ENCODE measurements at regions not wholly inside any gene's neighbourhood (a gene's known extent, or its start where the extent isn't known, plus 50 kb on each side); places are given as distances from the start of the nearest gene placed in this dataset.

DNA sequence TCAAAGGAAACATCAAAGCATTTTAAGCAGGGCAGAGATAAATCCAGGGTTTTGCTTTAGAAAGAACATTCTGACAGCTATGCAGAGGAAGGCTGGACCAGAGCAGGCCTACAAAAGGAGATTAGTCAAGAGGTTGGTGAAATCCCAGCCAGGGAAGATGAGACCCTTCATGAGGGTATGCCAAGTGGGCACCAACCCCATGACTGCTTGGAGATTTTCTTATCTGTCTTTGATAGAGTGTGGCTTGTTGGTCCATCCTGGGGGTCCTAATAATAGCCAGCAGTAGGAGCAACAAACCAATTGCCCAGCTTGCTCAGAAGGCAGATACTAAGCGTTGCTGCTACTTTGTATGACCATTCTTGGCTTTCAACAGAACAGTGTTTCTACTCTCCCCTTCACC is 895.4 kb downstream of the EPHA4 start:
- Histone ChIP-seq H4K20me1 (ENCODE audit: insufficient read depth, poor library complexity, severe bottlenecking) (no peaks in the 10 kb centered on the region), H3K79me2 (no peaks in the 10 kb centered on the region), H3K4me2 (no peak overlapping the region), H3K9me2 (replicated peaks; ENCODE audit: insufficient read depth) (no peaks in the 10 kb centered on the region), H3K4me3 (no peak overlapping the region), H3K9me3 (ENCODE audit: low read depth) (no peaks in the 10 kb centered on the region), H3K27me3 (no peaks in the 10 kb centered on the region), H3K4me1 (ENCODE audit: insufficient read depth) (no peaks in the 10 kb centered on the region), H3K27ac (no peak overlapping the region), H2AFZ (no peak overlapping the region), H3K36me3 (replicated peaks; ENCODE audit: insufficient read depth, low read depth) (no peaks in the 10 kb centered on the region)
- 94% methylated on average over 1 of the region's 1 CpG for WGBS (ENCODE audit: low lambda C conversion rate, missing lambda C conversion rate)
- DNase-seq (ENCODE audit: low spot score) = no peak
- TF ChIP-seq CTCF (IDR thresholded peaks at IDR 0.05; ENCODE audit: poor library complexity) (no peak), EZH2phosphoT487 (IDR thresholded peaks at IDR 0.05; ENCODE audit: low read depth, severe bottlenecking, unreplicated experiment) (no peak), EZH2 (IDR thresholded peaks at IDR 0.05; ENCODE audit: borderline replicate concordance) (no peak)

DNA sequence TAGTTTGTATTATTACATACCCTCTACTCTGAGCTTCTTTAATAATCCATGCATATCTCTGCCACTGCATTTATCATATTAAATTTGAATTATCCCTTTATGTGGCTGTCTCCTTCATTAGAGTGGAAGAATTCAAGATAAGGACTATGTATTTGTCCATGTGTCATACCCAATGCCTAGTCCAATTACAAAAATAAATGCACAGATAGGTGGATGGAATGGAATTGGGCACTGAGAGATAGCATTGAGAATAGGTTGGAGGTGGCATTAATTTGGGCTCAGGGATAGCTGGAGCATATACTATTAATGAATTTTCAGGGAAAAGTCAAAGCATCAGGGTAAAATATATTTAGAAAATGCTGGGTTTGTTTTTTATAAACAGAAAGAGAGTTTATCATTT is 893.2 kb downstream of the EPHA4 start:
- no peaks in the 10 kb centered on the region for H3K36me3 ChIP-seq (replicated peaks; ENCODE audit: insufficient read depth, low read depth)
- H3K9me2 ChIP-seq (replicated peaks; ENCODE audit: insufficient read depth) = no peaks in the 10 kb centered on the region
- no peak overlapping the region for H3K4me2 ChIP-seq
- DNase-seq (ENCODE audit: low spot score) = no peak
- H4K20me1 ChIP-seq (ENCODE audit: insufficient read depth, poor library complexity, severe bottlenecking) = no peaks in the 10 kb centered on the region
- H3K27ac ChIP-seq = no peak overlapping the region
- H3K27me3 ChIP-seq = no peaks in the 10 kb centered on the region
- H3K4me3 ChIP-seq = no peak overlapping the region
- H3K4me1 ChIP-seq (ENCODE audit: insufficient read depth) = no peaks in the 10 kb centered on the region
- H2AFZ ChIP-seq = no peak overlapping the region
- TF ChIP-seq EZH2phosphoT487 (IDR thresholded peaks at IDR 0.05; ENCODE audit: low read depth, severe bottlenecking, unreplicated experiment) (no peak), EZH2 (IDR thresholded peaks at IDR 0.05; ENCODE audit: borderline replicate concordance) (no peak), CTCF (IDR thresholded peaks at IDR 0.05; ENCODE audit: poor library complexity) (no peak)
- no peaks in the 10 kb centered on the region for H3K9me3 ChIP-seq (ENCODE audit: low read depth)
- no peaks in the 10 kb centered on the region for H3K79me2 ChIP-seq

DNA sequence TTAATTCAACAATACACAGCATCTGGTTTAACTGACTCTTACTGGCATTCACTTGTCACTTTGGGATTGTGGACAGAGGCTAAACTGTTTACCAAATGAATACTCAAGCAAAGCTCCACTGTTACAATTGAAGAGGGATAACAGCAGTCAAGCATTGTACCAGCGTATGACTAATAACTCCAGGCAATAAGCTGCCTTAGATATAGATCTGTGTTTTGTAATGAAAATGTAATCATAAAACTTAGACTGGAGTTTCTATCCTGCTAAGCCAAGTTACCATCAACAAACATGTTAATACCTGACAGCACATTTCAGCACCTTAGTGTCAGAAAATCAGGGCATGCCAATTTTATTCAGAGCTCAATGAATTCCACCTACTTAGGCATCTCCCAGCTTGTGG is 889.5 kb downstream of the EPHA4 start:
- H2AFZ ChIP-seq = no peak overlapping the region
- H3K4me1 ChIP-seq (ENCODE audit: insufficient read depth) = no peaks in the 10 kb centered on the region
- no peaks in the 10 kb centered on the region for H4K20me1 ChIP-seq (ENCODE audit: insufficient read depth, poor library complexity, severe bottlenecking)
- no peaks in the 10 kb centered on the region for H3K27me3 ChIP-seq
- no peak for DNase-seq (ENCODE audit: low spot score)
- H3K36me3 ChIP-seq (replicated peaks; ENCODE audit: insufficient read depth, low read depth) = no peaks in the 10 kb centered on the region
- no peak overlapping the region for H3K27ac ChIP-seq
- H3K9me3 ChIP-seq (ENCODE audit: low read depth) = no peaks in the 10 kb centered on the region
- WGBS (ENCODE audit: low lambda C conversion rate, missing lambda C conversion rate) = 30% methylated on average over 1 of the region's 1 CpG
- TF ChIP-seq CTCF (IDR thresholded peaks at IDR 0.05; ENCODE audit: poor library complexity) (no peak), EZH2 (IDR thresholded peaks at IDR 0.05; ENCODE audit: borderline replicate concordance) (no peak), EZH2phosphoT487 (IDR thresholded peaks at IDR 0.05; ENCODE audit: low read depth, severe bottlenecking, unreplicated experiment) (no peak)
- H3K4me3 ChIP-seq = no peak overlapping the region
- H3K79me2 ChIP-seq = no peaks in the 10 kb centered on the region
- no peak overlapping the region for H3K4me2 ChIP-seq
- H3K9me2 ChIP-seq (replicated peaks; ENCODE audit: insufficient read depth) = no peaks in the 10 kb centered on the region

DNA sequence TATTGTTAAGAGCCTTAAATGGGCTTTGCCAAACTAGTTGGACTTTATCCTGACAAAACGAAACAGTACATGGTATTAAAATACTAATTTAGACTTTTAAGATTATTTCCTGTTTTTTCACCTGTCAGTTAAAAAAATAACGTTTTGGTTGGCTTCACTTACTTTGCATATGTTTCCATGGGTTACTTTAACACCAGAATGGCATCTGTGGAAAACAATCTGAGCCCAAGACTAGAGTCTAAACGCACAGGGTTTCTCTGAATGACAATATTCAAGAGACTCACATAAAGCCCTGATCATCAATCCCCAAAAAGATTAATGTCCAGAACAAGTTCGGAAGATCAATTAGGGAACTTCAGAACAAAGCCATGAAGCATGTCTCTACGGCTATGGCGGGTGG is 888.0 kb downstream of the EPHA4 start:
- Histone ChIP-seq H3K9me3 (ENCODE audit: low read depth) (no peaks in the 10 kb centered on the region), H3K27ac (no peak overlapping the region), H3K36me3 (replicated peaks; ENCODE audit: insufficient read depth, low read depth) (no peaks in the 10 kb centered on the region), H3K79me2 (no peaks in the 10 kb centered on the region), H3K4me1 (ENCODE audit: insufficient read depth) (no peaks in the 10 kb centered on the region), H2AFZ (no peak overlapping the region), H3K27me3 (no peaks in the 10 kb centered on the region), H3K4me3 (no peak overlapping the region), H4K20me1 (ENCODE audit: insufficient read depth, poor library complexity, severe bottlenecking) (no peaks in the 10 kb centered on the region), H3K4me2 (no peak overlapping the region), H3K9me2 (replicated peaks; ENCODE audit: insufficient read depth) (no peaks in the 10 kb centered on the region)
- DNase-seq (ENCODE audit: low spot score) = no peak
- WGBS (ENCODE audit: low lambda C conversion rate, missing lambda C conversion rate) = 75% methylated on average over 6 of the region's 6 CpGs
- TF ChIP-seq EZH2phosphoT487 (IDR thresholded peaks at IDR 0.05; ENCODE audit: low read depth, severe bottlenecking, unreplicated experiment) = no peak
- no peak for TF ChIP-seq CTCF (IDR thresholded peaks at IDR 0.05; ENCODE audit: poor library complexity)
- no peak for TF ChIP-seq EZH2 (IDR thresholded peaks at IDR 0.05; ENCODE audit: borderline replicate concordance)

Data from hepatocyte (in vitro differentiated cells).